Mononuclear cell (primary cell): ENCODE measurements at regions not wholly inside any gene's neighbourhood (a gene's known extent, or its start where the extent isn't known, plus 50 kb on each side); places are given as distances from the start of the nearest gene placed in this dataset.
"Not testable (repeated sequence)": the region's sequence is repeated elsewhere in the genome, so short reads cannot be mapped to it uniquely, and the experiment has no call there.

Experiments
- H3K27me3 ChIP-seq: 2 replicates; pipeline ENCODE4 v1.6.0; 2011; ENCODE audit warnings: low read length, control low read depth; ENCODE audit not compliant: insufficient read depth
- H3K4me1 ChIP-seq: 2 replicates; pipeline ENCODE4 v1.5.1; 2011; ENCODE audit warnings: mild to moderate bottlenecking, low read length, control low read depth; ENCODE audit not compliant: insufficient read depth
- H3K4me3 ChIP-seq: 2 replicates; pipeline ENCODE4 v1.5.1; 2011; ENCODE audit warnings: mild to moderate bottlenecking, low read length, moderate library complexity
- H3K9me3 ChIP-seq: 2 replicates; pipeline ENCODE4 v1.5.1; 2011; ENCODE audit warnings: low read depth, mild to moderate bottlenecking, control low read depth, low read length

- Histone ChIP-seq H3K4me3 (no peak overlapping the region), H3K9me3 (no peaks in the 10 kb centered on the region), H3K27me3 (no peaks in the 10 kb centered on the region), H3K4me1 (no peaks in the 10 kb centered on the region)
Measured at GRCh38 chr2:176976736-176977685, 235.6 kb upstream of the HNRNPA3 start.

- Histone ChIP-seq H3K27me3 (peaks cover 4% of the 10 kb centered on the region), H3K4me3 (no peak overlapping the region), H3K9me3 (no peaks in the 10 kb centered on the region), H3K4me1 (no peaks in the 10 kb centered on the region)
Measured at GRCh38 chr2:176978921-176979320, 233.7 kb upstream of the HNRNPA3 start.

- H3K4me3 ChIP-seq, result no peak overlapping the region
- no peaks in the 10 kb centered on the region for H3K9me3 ChIP-seq
- peaks cover 4% of the 10 kb centered on the region for H3K27me3 ChIP-seq
- H3K4me1 ChIP-seq, result no peaks in the 10 kb centered on the region
Measured at GRCh38 chr2:176979981-176980710, 232.4 kb upstream of the HNRNPA3 start.

GRCh38 chr2:176984987-176985386 lies 227.6 kb upstream of the HNRNPA3 start:
- H3K9me3 ChIP-seq, result no peaks in the 10 kb centered on the region
- H3K4me1 ChIP-seq, result no peaks in the 10 kb centered on the region
- no peak overlapping the region for H3K4me3 ChIP-seq
- peaks cover 4% of the 10 kb centered on the region for H3K27me3 ChIP-seq

- H3K9me3 ChIP-seq, result no peaks in the 10 kb centered on the region
- peaks cover 4% of the 10 kb centered on the region for H3K27me3 ChIP-seq
- no peak overlapping the region for H3K4me3 ChIP-seq
- no peaks in the 10 kb centered on the region for H3K4me1 ChIP-seq
Measured at GRCh38 chr2:176985871-176986270, 226.7 kb upstream of the HNRNPA3 start.

- H3K27me3 ChIP-seq, result peaks cover 4% of the 10 kb centered on the region
- H3K4me1 ChIP-seq, result no peaks in the 10 kb centered on the region
- no peak overlapping the region for H3K4me3 ChIP-seq
- H3K9me3 ChIP-seq, result no peaks in the 10 kb centered on the region
Measured at GRCh38 chr2:176986487-176986886, 226.1 kb upstream of the HNRNPA3 start.

GRCh38 chr2:176991411-176991810 lies 221.2 kb upstream of the HNRNPA3 start:
- H3K9me3 ChIP-seq, result no peaks in the 10 kb centered on the region
- H3K27me3 ChIP-seq, result no peaks in the 10 kb centered on the region
- H3K4me3 ChIP-seq, result no peak overlapping the region
- H3K4me1 ChIP-seq, result no peaks in the 10 kb centered on the region

- Histone ChIP-seq H3K4me3 (no peak overlapping the region), H3K27me3 (no peaks in the 10 kb centered on the region), H3K9me3 (no peaks in the 10 kb centered on the region), H3K4me1 (peaks cover 45% of the 10 kb centered on the region)
Measured at GRCh38 chr2:176997074-176997791, 215.4 kb upstream of the HNRNPA3 start.

- peaks cover 45% of the 10 kb centered on the region for H3K4me1 ChIP-seq
- H3K27me3 ChIP-seq, result no peaks in the 10 kb centered on the region
- no peak overlapping the region for H3K4me3 ChIP-seq
- no peaks in the 10 kb centered on the region for H3K9me3 ChIP-seq
Measured at GRCh38 chr2:176997792-176998169, 214.8 kb upstream of the HNRNPA3 start.

- Histone ChIP-seq H3K9me3 (no peaks in the 10 kb centered on the region), H3K27me3 (no peaks in the 10 kb centered on the region), H3K4me1 (peaks cover 45% of the 10 kb centered on the region), H3K4me3 (no peak overlapping the region)
Measured at GRCh38 chr2:176999301-176999700, 213.3 kb upstream of the HNRNPA3 start.

- Histone ChIP-seq H3K27me3 (no peaks in the 10 kb centered on the region), H3K9me3 (no peaks in the 10 kb centered on the region), H3K4me1 (peaks cover 45% of the 10 kb centered on the region), H3K4me3 (no peak overlapping the region)
Measured at GRCh38 chr2:177000061-177000714, 212.4 kb upstream of the HNRNPA3 start.

- Histone ChIP-seq H3K4me1 (peaks cover 45% of the 10 kb centered on the region), H3K27me3 (no peaks in the 10 kb centered on the region)
Measured at GRCh38 chr2:177000715-177001072, 211.9 kb upstream of the HNRNPA3 start.

GRCh38 chr2:177001334-177001733 lies 211.3 kb upstream of the HNRNPA3 start:
- Histone ChIP-seq H3K27me3 (no peaks in the 10 kb centered on the region), H3K4me3 (no peak overlapping the region), H3K4me1 (peaks cover 45% of the 10 kb centered on the region), H3K9me3 (no peaks in the 10 kb centered on the region)

More at GRCh38 chr2:177000715-177001072, 211.9 kb upstream of the HNRNPA3 start:
- no peak overlapping the region for H3K4me3 ChIP-seq
- no peaks in the 10 kb centered on the region for H3K9me3 ChIP-seq

- Histone ChIP-seq H3K4me1 (peaks cover 32% of the 10 kb centered on the region), H3K27me3 (no peaks in the 10 kb centered on the region), H3K9me3 (no peaks in the 10 kb centered on the region), H3K4me3 (no peak overlapping the region)
Measured at GRCh38 chr2:177002983-177003382, 209.6 kb upstream of the HNRNPA3 start.

GRCh38 chr2:177007726-177008125 lies 204.9 kb upstream of the HNRNPA3 start:
- not testable (repeated sequence) for H3K4me3 ChIP-seq, H3K9me3 ChIP-seq, H3K4me1 ChIP-seq, H3K27me3 ChIP-seq
